ENCODE measurements at regions not wholly inside any gene's neighbourhood (a gene's known extent, or its start where the extent isn't known, plus 50 kb on each side); places are given as distances from the start of the nearest gene placed in this dataset.

- H3K9ac ChIP-seq (ENCODE audit: low read length), result no peak overlapping the region
- H3K36me3 ChIP-seq (ENCODE audit: control insufficient read depth in 1 of 2, insufficient read depth in 2 of 2, low read length in 2 of 2), result no peaks in the 10 kb centered on the region
- H3K9me3 ChIP-seq (ENCODE audit: control insufficient read depth in 1 of 2, insufficient read depth in 1 of 2, low read depth in 1 of 2, low read length in 2 of 2), result peaks cover 0 to 6% of the 10 kb centered on the region in 2 experiments; a peak in 1 of 4 replicates
- no peaks in the 10 kb centered on the region for H3K79me2 ChIP-seq (ENCODE audit: insufficient read depth, low read length)
- no peaks in the 10 kb centered on the region for H3K9me2 ChIP-seq (ENCODE audit: insufficient read depth)
- RAD21 ChIA-PET (ENCODE audit: low non-redundant PET in 1 of 2, low total read pairs in 2 of 2, uncharacterized antibody in 2 of 2, unreplicated experiment in 2 of 2), result no interaction called here
- intact Hi-C loops (cut with micrococcal nuclease), result no loop called here
- DNase-seq (ENCODE audit: low read depth, low spot score) (no peak), ATAC-seq (no peak)
- no peak overlapping the region for H3K4me2 ChIP-seq (ENCODE audit: low read length)
- H3K27me3 ChIP-seq (ENCODE audit: insufficient read depth, low read length), result no peaks in the 10 kb centered on the region
- H2AFZ ChIP-seq (ENCODE audit: low read depth, low read length, poor library complexity, severe bottlenecking), result no peak overlapping the region
- H3K4me1 ChIP-seq (ENCODE audit: control insufficient read depth in 1 of 2, insufficient read depth in 2 of 2, low read length in 2 of 2), result no peaks in the 10 kb centered on the region
- H3K27ac ChIP-seq (ENCODE audit: low read depth, low read length), result no peak overlapping the region
- H4K20me1 ChIP-seq (ENCODE audit: insufficient read depth), result no peaks in the 10 kb centered on the region
- TF ChIP-seq, protein P1, sequence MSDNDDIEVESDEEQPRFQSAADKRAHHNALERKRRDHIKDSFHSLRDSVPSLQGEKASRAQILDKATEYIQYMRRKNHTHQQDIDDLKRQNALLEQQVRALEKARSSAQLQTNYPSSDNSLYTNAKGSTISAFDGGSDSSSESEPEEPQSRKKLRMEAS (IDR thresholded peaks at IDR 0.05), result no peak
- TF ChIP-seq ELF1 (IDR thresholded peaks at IDR 0.05; ENCODE audit: borderline replicate concordance, low read depth) (no peak), SRF (IDR thresholded peaks at IDR 0.05; ENCODE audit: low read depth) (no peak), EZH2 (IDR thresholded peaks at IDR 0.05) (no peak), ATF3 (IDR thresholded peaks at IDR 0.05) (no peak), SIN3A (IDR thresholded peaks at IDR 0.05; ENCODE audit: low read depth) (no peak)
- TF ChIP-seq, protein P2, sequence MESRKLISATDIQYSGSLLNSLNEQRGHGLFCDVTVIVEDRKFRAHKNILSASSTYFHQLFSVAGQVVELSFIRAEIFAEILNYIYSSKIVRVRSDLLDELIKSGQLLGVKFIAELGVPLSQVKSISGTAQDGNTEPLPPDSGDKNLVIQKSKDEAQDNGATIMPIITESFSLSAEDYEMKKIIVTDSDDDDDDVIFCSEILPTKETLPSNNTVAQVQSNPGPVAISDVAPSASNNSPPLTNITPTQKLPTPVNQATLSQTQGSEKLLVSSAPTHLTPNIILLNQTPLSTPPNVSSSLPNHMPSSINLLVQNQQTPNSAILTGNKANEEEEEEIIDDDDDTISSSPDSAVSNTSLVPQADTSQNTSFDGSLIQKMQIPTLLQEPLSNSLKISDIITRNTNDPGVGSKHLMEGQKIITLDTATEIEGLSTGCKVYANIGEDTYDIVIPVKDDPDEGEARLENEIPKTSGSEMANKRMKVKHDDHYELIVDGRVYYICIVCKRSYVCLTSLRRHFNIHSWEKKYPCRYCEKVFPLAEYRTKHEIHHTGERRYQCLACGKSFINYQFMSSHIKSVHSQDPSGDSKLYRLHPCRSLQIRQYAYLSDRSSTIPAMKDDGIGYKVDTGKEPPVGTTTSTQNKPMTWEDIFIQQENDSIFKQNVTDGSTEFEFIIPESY (IDR thresholded peaks at IDR 0.05; ENCODE audit: extremely low read depth, insufficient replicate concordance, low read length), result no peak
- POLR2A ChIA-PET, result no interaction called here
- no peak overlapping the region for H3K4me3 ChIP-seq (replicated peaks in 1 of 2; ENCODE audit: low read depth in 1 of 2, low read length in 2 of 2)
- CTCF ChIA-PET, result no interaction called here
- no TSS peak for BruUV-seq (replicated peaks)
Observed at GRCh38 chr4:104351706-104352105, 143.0 kb downstream of the CXXC4 start.

DNA sequence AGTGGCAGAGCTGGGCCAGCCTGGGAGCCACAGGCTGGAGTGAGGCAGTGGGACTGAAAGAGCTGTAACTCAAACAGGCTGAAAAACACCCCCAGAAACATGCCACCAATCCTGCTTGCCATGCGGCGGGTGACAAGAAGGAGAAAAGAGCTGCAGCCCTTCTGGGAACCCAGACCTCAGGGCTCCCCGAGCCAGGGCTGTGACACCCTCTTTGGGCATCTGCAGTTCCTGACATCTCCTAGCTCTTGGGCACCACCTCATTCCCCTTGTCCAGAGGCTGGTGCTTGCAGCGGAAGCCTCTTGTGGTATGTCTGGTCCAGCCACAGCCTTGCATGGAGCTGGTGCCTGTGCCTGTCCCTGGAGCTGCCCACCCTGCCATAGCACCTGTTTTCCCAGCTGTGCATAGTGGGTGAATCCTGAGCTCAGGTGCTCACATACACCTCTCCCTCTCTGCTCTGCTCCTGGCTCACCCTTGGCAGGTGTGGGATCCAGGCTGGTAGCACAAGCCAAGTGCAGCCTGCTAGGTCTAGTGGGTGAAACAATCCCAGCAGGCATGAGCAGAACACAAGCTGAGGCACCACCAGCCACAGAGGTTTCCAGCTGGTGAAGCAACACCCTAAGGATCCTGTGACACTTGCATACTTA, 149.0 kb downstream of the CXXC4 start:
- no peaks in the 10 kb centered on the region for H3K27me3 ChIP-seq (ENCODE audit: insufficient read depth, low read length)
- no peak for DNase-seq (ENCODE audit: low read depth, low spot score)
- POLR2A ChIA-PET, result no interaction called here
- no peaks in the 10 kb centered on the region for H3K36me3 ChIP-seq (ENCODE audit: control insufficient read depth in 1 of 2, insufficient read depth in 2 of 2, low read length in 2 of 2)
- RAD21 ChIA-PET (ENCODE audit: low non-redundant PET in 1 of 2, low total read pairs in 2 of 2, uncharacterized antibody in 2 of 2, unreplicated experiment in 2 of 2), result no interaction called here
- ATAC-seq, result no peak
- no peaks in the 10 kb centered on the region for H3K79me2 ChIP-seq (ENCODE audit: insufficient read depth, low read length)
- no peak overlapping the region for H2AFZ ChIP-seq (ENCODE audit: low read depth, low read length, poor library complexity, severe bottlenecking)
- H3K9ac ChIP-seq (ENCODE audit: low read length), result no peak overlapping the region
- H3K9me3 ChIP-seq (ENCODE audit: control insufficient read depth in 1 of 2, insufficient read depth in 1 of 2, low read depth in 1 of 2, low read length in 2 of 2), result no peaks in the 10 kb centered on the region
- intact Hi-C loops (cut with micrococcal nuclease), result no loop called here
- no peaks in the 10 kb centered on the region for H3K9me2 ChIP-seq (ENCODE audit: insufficient read depth)
- no peaks in the 10 kb centered on the region for H3K4me1 ChIP-seq (ENCODE audit: control insufficient read depth in 1 of 2, insufficient read depth in 2 of 2, low read length in 2 of 2)
- no peak overlapping the region for H3K4me3 ChIP-seq (replicated peaks in 1 of 2; ENCODE audit: low read depth in 1 of 2, low read length in 2 of 2)
- H3K4me2 ChIP-seq (ENCODE audit: low read length), result no peak overlapping the region
- no TSS peak for BruUV-seq (replicated peaks)
- H3K27ac ChIP-seq (ENCODE audit: low read depth, low read length), result no peak overlapping the region
- TF ChIP-seq ATF3 (IDR thresholded peaks at IDR 0.05), result no peak
- TF ChIP-seq RAD21 (IDR thresholded peaks at IDR 0.05; ENCODE audit: low read depth), result no peak
- no peak for TF ChIP-seq TCF7L2 (IDR thresholded peaks at IDR 0.05; ENCODE audit: borderline replicate concordance, extremely low read depth, insufficient read depth, insufficient read length)
- TF ChIP-seq POLR2A (IDR thresholded peaks at IDR 0.05; ENCODE audit: borderline replicate concordance, extremely low read depth, insufficient read depth, insufficient read length), result no peak
- TF ChIP-seq, protein P1 (IDR thresholded peaks at IDR 0.05), result no peak
- no peak for TF ChIP-seq FOSL1 (IDR thresholded peaks at IDR 0.05; ENCODE audit: low read depth)
- TF ChIP-seq, protein P2 (IDR thresholded peaks at IDR 0.05; ENCODE audit: extremely low read depth, insufficient replicate concordance, low read length), result no peak
- CTCF ChIA-PET, result no interaction called here
- no peaks in the 10 kb centered on the region for H4K20me1 ChIP-seq (ENCODE audit: insufficient read depth)
